HepG2 (cell line): ENCODE measurements at regions not wholly inside any gene's neighbourhood (a gene's known extent, or its start where the extent isn't known, plus 50 kb on each side); places are given as distances from the start of the nearest gene placed in this dataset.

ENCODE experiments used
- AKNA ChIP-seq: sonication (generic); formaldehyde crosslinking; IDR thresholded peaks from 2 replicates; pipeline ENCODE4 v1.4.0; 2020; ENCODE audit warnings: missing genetic modification reagents, borderline replicate concordance
- ESRRA ChIP-seq: sonication (generic); formaldehyde crosslinking; IDR thresholded peaks from 2 replicates; pipeline ENCODE4 v1.5.1; 2020; ENCODE audit warnings: mild to moderate bottlenecking, low read depth, missing genetic modification reagents
- ETS1 ChIP-seq: sonication (generic); formaldehyde crosslinking; IDR thresholded peaks from 2 replicates; pipeline ENCODE4 v1.4.0; 2020; ENCODE audit warnings: missing genetic modification reagents
- ISL2 ChIP-seq: sonication (generic); formaldehyde crosslinking; IDR thresholded peaks from 2 replicates; pipeline ENCODE4 v1.5.0; 2020; ENCODE audit warnings: missing genetic modification reagents
- PHF20 ChIP-seq: sonication (generic); formaldehyde crosslinking; IDR thresholded peaks from 2 replicates; pipeline ENCODE4 v1.5.0; 2020; ENCODE audit warnings: mild to moderate bottlenecking, missing genetic modification reagents
- SRF ChIP-seq: IDR thresholded peaks from 2 replicates; pipeline ENCODE4 v1.6.1; 2011; ENCODE audit warnings: mild to moderate bottlenecking, low read depth, low read length, moderate library complexity
- U2AF1 ChIP-seq: fragments of 200-400 bp; formaldehyde crosslinking; optimal IDR thresholded peaks from 2 replicates; pipeline ENCODE3; 2017; ENCODE audit warnings: mild to moderate bottlenecking, low read depth, low read length
- ZBTB4 ChIP-seq: sonication (generic); formaldehyde crosslinking; IDR thresholded peaks from 2 replicates; pipeline ENCODE4 v1.4.0; 2020; ENCODE audit warnings: missing genetic modification reagents, mild to moderate bottlenecking, borderline replicate concordance
- ZFP1 ChIP-seq: IDR thresholded peaks from 2 replicates; pipeline ENCODE4 v1.6.1; 2016
- ZNF552 ChIP-seq: sonication (generic); formaldehyde crosslinking; IDR thresholded peaks from 2 replicates; pipeline ENCODE4 v1.9.0; 2022; ENCODE audit warnings: missing genetic modification reagents, mild to moderate bottlenecking, borderline replicate concordance
- ZNF615 ChIP-seq: sonication (generic); formaldehyde crosslinking; IDR thresholded peaks from 2 replicates; pipeline ENCODE4 v1.5.0; 2020; ENCODE audit warnings: mild to moderate bottlenecking, missing genetic modification reagents, borderline replicate concordance
- ZNF879 ChIP-seq: sonication (generic); formaldehyde crosslinking; IDR thresholded peaks from 2 replicates; pipeline ENCODE4 v1.8.1; 2023; ENCODE audit warnings: missing genetic modification reagents
- TF ChIP-seq, protein P1 (sequence below): IDR thresholded peaks from 2 replicates; pipeline ENCODE4 v1.6.1; 2016; ENCODE audit warnings: missing biosample characterization, missing genetic modification reagents, low read depth
- TF ChIP-seq, protein P2 (sequence below): sonication (generic); formaldehyde crosslinking; IDR thresholded peaks from 2 replicates; pipeline ENCODE4 v1.4.0; 2020; ENCODE audit warnings: mild to moderate bottlenecking, low read depth, missing genetic modification reagents
- TF ChIP-seq, protein P3 (sequence below): IDR thresholded peaks from 2 replicates; pipeline ENCODE4 v1.6.1; 2016
- TF ChIP-seq, protein P4 (sequence below): sonication (generic); formaldehyde crosslinking; IDR thresholded peaks from 2 replicates; pipeline ENCODE4 v1.8.1; 2023; ENCODE audit warnings: missing genetic modification reagents, mild to moderate bottlenecking, borderline replicate concordance

DNA sequence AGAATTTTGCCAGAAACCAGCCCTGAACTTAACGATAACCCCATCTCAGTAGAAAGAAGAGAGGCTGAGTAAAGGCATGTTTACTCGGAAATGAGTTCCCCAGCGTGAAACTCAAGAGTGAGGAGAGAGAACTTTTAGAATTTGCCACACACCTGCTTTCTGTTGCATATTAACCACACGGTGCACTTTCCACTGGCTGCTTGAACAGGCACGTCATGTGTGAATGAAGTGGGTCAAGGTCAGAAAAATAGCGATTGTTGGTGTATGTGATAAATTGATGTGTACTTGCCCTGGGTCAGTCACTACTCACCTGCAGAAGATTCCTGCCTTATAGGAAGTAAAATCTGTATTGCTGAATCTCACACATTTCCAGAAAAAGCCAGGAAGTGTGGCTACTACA lies 395.7 kb downstream of the TRIML1 start (continued):
- TF ChIP-seq ZBTB4 (CRISPR knock-in tag) (no peak), SRF (no peak), ISL2 (CRISPR knock-in tag) (peak; percentile 45; the same call in 1 of the 2 replicates), ESRRA (CRISPR knock-in tag) (no peak), ETS1 (CRISPR knock-in tag) (no peak), AKNA (no peak), ZNF879 (CRISPR knock-in tag) (no peak), ZNF552 (CRISPR knock-in tag) (no peak), ZFP1 (CRISPR knock-in tag) (no peak), PHF20 (CRISPR knock-in tag) (no peak), U2AF1 (no peak), ZNF615 (CRISPR knock-in tag) (no peak)
- TF ChIP-seq, protein P1, sequence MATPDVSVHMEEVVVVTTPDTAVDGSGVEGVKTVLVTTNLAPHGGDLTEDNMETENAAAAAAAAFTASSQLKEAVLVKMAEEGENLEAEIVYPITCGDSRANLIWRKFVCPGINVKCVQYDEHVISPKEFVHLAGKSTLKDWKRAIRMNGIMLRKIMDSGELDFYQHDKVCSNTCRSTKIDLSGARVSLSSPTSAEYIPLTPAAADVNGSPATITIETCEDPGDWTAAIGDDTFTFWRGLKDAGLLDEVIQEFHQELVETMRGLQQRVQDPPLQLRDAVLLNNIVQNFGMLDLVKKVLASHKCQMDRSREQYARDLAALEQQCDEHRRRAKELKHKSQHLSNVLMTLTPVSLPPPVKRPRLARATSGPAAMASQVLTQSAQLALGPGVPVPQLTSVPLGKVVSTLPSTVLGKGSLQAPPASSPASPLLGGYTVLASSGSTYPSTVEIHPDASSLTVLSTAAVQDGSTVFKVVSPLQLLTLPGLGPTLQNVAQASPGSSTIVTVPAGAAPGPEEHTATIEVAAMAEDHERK: no peak
- TF ChIP-seq, protein P2, sequence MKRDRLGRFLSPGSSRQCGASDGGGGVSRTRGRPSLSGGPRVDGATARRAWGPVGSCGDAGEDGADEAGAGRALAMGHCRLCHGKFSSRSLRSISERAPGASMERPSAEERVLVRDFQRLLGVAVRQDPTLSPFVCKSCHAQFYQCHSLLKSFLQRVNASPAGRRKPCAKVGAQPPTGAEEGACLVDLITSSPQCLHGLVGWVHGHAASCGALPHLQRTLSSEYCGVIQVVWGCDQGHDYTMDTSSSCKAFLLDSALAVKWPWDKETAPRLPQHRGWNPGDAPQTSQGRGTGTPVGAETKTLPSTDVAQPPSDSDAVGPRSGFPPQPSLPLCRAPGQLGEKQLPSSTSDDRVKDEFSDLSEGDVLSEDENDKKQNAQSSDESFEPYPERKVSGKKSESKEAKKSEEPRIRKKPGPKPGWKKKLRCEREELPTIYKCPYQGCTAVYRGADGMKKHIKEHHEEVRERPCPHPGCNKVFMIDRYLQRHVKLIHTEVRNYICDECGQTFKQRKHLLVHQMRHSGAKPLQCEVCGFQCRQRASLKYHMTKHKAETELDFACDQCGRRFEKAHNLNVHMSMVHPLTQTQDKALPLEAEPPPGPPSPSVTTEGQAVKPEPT: no peak
- TF ChIP-seq, protein P3, sequence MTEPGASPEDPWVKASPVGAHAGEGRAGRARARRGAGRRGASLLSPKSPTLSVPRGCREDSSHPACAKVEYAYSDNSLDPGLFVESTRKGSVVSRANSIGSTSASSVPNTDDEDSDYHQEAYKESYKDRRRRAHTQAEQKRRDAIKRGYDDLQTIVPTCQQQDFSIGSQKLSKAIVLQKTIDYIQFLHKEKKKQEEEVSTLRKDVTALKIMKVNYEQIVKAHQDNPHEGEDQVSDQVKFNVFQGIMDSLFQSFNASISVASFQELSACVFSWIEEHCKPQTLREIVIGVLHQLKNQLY (CRISPR knock-in tag): peak; percentile 39; the same call in 1 of the 2 replicates
- TF ChIP-seq, protein P4, sequence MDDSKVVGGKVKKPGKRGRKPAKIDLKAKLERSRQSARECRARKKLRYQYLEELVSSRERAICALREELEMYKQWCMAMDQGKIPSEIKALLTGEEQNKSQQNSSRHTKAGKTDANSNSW (CRISPR knock-in tag): no peak
